SKM-1 treated with dmso at 0.1 percent for 144 hours (cell line): ENCODE measurements at regions not wholly inside any gene's neighbourhood (a gene's known extent, or its start where the extent isn't known, plus 50 kb on each side); places are given as distances from the start of the nearest gene placed in this dataset.
A peak's percentile ranks its signal among the peaks of the same experiment; 100 is the strongest.

Experiments used
- DNase-seq: peaks from one replicate; lab custom pipeline; 2025; ENCODE audit not compliant: unreplicated experiment; lab: John Stamatoyannopoulos, UW

DNA sequence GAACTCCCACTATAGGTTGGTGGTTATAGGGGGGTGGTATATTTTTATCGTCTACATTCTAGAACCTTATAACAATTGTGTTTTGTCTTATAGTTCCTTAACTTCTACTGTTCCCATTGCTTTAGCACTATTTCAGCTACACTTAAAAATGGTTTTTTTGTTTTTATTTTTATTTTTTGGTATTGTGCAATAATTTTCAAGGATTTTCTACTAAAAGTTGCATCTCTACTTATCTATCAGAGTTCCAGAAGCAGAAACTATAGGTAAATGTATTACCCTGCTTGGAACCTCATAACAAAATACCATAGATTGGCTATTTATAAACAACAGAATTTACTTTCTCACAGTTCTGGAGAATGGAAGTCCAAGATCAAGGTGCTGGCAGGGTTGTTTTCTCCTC lies 981.6 kb upstream of the CNTNAP5 start:
- DNase-seq: no peak

DNA sequence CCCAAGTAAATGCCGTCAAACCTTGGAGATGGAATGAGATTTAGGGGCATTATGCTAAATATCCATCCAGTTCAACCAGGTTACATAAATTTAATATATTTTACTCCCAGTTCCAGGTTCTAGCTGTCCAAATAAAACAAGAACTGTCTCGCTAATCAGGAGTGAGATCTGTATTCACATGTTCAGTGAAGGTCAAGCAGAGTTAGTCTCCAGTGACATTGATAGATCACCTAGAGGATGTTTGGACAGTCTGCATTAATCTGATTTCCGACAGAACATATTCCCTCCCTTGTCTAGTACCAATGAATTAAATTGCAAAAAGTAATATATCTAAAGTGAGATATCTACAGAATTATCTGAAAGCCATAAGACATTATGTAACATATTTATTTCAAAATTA lies 979.4 kb upstream of the CNTNAP5 start:
- DNase-seq: no peak

DNA sequence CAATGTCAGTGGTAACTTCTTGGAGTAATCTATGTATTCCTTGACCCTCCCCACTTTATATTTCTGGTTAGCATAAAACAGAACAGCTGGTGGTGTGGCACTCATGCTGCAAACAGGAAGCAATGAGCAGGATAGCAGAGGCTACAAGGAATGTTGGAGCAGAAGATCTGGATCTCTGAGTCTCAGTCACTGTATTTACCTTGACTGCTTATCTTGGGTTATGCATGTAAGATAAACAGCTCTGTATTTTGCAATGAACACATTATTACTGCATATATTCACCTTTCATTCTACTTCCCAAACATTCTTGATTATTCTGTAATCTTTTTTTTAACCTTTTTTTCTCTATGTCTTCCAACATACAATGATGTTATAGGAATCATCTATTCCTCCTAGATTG lies 977.9 kb upstream of the CNTNAP5 start:
- DNase-seq: no peak

DNA sequence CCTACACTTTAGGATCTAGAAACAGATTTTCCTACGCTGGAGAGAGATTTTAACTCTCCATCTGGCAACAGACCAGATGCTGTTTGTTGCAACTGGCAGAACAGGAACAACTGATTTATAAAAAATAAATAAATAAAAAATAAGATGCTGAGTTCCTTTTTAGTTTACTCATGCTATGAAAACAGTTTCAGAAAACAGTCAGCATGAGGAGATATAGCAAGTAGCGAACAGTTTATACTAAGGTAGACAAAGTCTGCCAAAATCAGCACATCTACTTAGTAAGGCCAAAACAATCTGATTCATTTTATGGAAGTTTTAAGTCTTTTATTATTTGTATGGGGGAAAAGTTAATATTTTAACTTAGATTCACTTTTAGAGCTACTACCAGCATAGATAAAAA lies 974.0 kb upstream of the CNTNAP5 start:
- no peak for DNase-seq

DNA sequence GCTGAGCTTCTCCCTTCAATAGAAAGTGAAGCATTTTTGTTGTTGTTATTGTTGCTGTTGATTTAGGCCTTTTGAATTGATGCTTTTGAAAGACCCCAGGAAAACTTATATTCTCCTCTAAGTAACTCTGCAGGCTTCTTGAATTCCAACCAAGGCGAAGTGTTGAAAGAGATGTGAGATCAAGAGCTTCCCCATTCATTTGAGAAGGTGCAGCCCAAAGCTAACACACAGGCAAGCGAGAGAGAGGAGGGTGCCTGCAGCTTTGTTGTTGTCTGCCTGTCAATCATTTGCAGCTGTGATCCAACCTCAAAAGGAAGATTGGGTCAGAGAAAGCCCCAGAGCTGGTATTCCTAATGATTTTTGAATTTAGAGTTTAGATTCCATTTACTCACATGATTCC lies 963.6 kb upstream of the CNTNAP5 start:
- DNase-seq: no peak

DNA sequence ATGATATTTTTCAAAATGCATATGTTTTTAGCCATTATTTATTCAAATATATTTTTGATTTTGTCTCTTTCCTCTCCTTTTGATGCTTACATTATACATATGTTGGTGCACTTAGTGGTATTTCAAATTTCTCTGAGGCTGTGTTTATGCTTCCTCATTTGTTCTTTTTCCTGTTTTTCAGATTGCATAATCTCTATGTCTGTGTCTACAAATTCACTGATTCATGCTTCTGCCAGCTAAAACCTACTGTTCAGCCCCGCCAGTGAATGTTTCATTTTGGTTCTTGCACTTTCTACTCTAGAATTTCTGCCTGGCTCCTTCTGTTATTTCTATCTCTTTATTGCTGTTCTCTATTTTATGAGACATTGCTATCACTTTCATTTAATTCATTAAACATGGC lies 951.7 kb upstream of the CNTNAP5 start:
- peak; percentile 85 for DNase-seq

DNA sequence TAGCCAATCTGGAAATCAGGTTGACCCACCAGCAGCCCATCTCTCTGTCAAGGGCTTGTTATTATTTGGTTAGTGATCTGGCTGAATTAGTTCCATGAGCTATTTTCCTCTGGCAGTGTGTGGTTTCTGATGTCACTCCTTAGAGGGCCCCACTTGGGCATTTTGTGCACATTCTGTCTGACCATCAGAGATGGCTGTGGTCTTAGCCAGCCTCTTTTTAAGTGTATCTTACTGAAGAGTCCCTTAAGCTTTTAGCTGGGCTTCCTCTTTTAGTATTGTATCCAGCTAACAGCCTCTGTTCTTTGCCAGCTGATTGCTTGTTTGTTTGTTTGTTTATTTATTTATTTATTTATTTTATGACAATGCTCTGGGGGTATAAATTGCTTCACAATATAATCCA lies 951.1 kb upstream of the CNTNAP5 start:
- peak; percentile 40 for DNase-seq

DNA sequence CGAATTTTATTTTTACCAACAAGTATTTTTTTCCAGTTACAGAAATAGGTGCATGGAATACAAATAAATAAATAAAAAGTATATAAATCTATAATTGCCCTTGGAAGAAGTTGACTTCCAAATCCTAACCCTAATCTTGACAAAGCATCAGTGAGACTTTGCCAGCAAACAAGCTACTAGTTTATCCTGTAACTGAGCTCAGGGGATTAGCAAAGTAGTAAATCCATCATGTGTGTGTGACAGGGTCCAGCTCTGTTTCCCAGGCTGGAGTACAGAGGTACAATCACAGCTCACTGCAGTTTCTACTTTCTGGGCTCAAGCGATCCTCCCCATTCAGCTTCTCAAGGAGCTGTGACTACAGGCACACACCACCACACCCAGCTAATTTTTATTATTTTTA lies 948.0 kb upstream of the CNTNAP5 start:
- no peak for DNase-seq

DNA sequence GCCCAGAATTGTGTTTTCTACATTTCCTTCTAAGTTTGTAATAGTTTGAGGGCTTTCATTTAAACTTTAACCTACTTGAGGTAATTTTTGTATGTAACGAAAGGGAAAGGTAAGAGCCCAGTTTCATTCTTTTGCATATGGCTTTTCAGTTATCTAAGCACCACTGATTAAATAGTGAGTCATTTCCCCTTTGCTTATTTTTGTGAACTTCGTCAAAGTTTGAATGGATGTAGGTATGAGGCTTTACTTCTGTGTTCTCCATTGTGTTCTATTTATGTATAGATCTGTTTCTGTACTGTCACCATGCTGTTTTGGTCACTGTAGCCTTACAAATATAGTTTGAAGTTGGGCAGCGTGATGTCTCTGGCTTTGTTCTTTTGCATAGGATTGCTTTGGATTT lies 944.8 kb upstream of the CNTNAP5 start:
- no peak for DNase-seq

DNA sequence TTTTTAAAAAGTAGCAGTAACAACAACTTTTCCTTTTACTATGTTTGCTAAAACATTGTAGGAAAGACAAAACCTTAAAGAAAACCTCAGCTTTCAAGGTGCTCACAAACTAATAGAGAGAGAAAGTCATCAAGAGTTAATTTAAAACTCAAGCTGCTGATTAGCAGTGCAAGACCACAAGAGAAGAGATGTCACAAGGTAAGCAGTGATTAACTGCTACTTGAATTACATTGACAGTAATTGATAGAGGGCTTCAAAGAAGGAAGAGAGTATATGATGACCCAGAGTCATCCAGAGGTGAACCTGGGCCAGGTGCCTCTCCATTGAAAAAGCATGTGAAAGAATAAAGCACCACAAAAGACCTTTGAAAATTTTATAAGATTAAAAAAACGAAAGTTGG lies 939.6 kb upstream of the CNTNAP5 start:
- DNase-seq: no peak

DNA sequence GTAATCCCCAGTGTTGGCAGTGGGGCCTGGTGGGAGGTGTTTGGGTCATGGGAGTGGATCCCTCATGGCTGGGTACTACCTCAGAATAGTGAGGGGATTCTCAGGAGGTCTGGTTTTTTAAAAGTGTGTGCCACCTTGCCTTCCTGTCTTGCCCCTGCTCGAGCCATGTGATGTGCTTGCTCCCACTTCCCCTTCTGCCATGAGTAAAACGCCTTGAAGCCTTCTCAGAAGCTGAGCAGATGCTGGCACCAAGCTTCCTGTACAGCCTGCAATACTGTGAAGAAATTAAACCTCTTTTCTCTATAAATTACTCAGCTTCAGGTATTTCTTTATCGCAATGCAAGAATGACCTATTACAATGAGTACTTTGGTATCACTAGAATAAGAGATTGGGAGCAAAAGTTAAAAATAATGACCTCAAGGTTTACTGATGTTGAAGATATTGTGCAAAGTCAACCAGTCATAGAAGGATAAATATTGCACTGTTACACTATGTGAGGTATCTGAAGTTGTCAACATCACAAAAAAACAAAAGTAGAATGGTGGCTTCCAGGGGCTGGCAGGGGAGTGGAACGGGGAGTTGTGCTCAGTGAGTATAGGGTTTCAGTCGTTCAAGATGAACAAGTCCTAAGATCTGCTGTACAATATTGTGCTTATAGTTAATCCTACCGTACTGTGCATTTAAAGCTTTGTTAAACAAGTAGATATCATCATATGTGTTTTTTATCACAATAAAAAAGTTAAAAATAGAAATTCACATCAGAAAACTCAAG lies 938.3 kb upstream of the CNTNAP5 start:
- DNase-seq: peak; percentile 3

DNA sequence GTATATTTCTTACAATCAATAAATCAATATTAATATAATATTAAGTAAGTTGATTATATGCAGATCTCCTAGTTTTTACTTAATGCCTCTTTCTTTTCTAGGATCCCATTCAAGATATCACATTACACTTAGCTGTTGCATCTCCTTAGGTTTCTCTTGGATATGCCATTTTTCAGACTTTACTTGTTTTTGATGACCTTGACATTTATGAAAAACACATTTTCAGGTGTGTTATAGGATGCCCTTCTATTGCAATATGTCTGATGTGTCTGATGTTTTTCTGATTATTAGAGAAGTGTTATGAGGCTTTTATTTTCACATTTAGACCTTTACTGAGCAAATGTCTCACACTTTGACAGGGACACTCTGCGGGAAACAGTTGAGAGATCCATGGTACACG lies 933.6 kb upstream of the CNTNAP5 start:
- no peak for DNase-seq

DNA sequence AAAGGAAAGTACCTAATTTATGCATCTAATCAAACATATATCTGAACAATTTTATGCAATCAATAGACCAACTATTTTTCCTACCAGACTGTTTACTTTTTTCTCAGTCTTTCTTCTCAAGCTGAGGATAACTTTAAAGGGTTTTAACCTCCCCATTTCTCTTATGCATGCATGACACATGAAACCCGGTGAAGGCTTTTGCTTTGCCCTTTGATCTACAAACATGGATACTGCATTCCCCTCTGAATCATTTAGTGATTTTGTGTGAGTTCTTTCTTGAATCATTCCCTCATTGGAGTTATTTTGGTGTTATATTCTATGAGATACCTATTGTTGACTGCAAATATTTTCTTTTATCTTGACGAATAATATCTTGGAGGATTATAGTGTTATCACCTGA lies 931.9 kb upstream of the CNTNAP5 start:
- DNase-seq: no peak

DNA sequence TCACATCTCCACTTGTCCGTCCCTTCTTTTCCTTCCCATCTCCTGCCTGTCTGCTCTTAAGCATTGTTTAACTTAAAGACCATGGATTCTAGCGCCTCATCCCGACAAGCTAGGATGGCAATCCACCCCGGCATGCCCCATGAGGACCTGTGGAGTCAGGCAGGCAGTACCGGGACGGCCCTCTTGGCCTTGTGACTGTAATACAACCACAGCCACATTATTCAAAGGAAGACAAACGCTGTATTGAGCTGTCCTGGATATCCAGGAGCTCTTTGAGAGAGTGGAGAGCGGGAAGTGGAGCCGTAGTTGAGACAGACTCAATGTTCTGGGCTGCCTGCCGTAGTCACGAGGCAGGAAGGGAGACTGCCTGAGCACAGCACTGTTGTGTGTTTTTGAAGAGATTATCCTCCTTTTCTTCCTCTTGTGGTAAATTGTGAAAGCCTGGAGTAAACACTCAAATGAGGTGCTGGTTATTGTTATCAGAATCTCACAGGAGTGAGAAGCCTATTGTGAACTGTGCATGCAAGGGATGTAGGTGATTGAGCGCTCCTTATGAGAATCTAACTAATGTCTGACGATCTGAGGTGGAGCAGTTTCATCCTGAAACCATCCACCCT lies 929.8 kb upstream of the CNTNAP5 start:
- DNase-seq: no peak

DNA sequence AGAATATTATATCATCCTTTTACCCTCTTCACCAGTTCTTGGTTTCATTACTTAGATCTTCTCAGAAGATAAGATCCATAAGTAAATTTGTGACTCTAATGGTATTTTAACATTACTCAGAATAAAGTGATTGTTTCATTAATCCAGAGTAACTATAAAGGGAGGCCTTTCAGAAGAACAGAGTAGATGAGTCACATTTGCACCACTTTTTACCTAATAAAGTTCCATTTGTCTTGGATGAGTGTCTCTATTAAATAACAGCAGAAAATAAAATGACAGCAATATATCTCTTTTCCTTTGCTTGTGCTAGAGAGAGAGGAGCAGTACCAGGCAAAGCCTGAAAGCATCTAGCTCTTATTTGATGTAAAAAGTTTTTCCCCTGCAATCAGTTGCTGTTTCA lies 926.5 kb upstream of the CNTNAP5 start:
- no peak for DNase-seq

DNA sequence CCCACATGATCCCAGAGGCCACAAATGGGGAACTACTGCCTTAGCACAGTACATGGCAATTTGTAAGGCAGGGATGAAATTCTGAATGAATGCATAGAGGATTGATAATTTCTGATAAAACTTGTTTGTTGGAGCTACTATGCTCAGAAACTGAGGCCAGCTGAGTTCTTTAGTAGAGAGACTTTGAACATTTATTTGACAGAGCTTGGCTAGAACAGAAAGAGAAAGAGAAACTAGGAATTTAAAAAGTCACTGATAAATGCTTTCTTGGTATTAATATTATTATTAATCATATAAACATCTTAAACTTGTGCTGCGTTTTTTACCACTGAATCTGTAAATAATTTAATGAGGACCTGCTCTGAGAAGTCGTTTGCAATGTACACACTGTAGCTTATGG lies 923.7 kb upstream of the CNTNAP5 start:
- no peak for DNase-seq

DNA sequence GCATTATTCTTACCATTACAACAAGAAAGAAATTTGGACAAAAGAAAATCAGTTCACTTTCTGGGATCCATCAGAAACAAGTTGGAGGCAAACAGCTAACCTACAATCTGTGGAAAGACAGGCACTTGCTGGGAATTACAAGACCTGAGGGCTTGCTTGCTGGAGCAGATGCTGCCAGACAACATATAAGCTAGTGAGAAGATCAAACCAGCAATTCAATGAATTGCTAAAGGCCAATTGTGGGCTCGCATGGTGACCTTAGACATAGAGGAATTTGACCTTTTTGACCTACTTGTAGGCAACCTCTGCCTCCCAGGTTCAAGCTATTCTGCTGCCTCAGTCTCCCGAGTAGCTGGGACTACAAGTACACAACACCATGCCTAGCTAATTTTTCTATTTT lies 921.2 kb upstream of the CNTNAP5 start:
- no peak for DNase-seq

DNA sequence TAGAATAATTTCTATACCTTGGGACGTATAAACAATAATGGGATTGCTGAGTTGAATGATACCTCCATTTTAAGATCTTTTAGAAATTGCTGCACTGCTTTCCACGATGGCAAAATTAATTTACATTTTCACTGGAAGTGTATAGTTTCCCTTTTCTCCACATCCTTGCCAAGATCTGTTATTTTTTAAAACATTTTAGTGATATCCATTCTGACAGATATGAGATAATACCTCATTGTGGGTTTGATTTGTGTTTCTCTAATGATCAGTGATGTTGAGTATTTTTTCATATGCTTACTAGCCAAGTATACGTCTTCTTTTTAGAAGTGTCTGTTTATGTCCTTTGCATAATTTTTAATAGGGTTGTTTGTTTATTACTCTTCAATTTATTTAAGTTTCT lies 908.5 kb upstream of the CNTNAP5 start:
- DNase-seq: no peak

DNA sequence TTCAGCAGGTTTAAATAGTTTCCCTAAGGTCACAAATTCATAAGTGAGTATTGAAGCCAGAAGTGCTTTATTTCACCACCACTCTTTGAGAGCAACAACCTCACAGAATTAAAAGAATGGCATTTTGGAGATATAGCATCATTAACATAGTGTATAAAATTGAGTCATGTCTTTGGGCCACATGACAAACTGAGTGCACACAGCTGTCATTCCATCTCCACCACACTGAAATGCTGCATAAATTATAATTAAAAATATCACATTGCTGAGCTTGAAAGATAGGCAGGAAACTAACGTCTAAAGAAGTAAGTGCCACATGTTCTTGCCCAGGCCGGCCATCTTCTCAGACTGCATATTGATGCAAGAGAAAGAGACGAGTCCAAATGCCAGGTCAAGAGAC lies 897.9 kb upstream of the CNTNAP5 start:
- DNase-seq: no peak

DNA sequence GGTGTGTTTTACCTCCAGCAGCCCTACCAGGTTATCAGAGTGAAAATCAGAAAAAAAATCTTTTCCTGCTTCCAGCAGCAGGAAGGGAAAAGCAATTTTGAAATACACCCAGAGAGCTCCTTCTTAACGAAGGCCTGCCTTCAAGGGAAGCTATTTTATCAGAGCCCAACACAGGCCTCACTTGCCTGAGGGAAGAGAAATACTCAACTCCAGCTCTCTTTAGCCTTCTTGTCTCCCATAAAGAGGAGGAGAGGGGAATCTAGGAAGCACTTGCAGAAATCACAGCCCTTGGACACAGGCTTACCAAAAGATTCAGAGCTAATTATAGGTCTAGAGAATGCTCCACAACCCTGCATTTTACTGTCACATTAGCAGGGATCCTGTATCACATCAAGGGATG lies 896.1 kb upstream of the CNTNAP5 start:
- no peak for DNase-seq

DNA sequence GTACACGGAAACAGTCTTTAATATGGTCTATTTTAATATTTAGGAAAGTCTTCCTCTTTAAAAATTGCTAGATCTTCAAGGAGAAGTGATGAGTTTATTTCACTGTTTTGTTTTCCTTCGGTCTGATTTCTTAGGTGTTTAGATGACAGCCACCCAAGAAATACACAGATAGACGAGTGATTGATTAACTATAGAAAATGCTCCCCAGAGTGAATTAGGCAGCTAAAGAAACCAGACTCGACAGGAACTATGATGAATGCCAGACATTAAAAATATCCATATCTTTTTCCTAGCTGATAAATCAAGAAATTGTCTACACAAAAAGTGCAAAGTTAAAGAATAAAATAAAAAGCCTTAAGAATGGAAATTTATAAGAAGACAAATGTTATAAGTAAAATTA lies 888.7 kb upstream of the CNTNAP5 start:
- no peak for DNase-seq

DNA sequence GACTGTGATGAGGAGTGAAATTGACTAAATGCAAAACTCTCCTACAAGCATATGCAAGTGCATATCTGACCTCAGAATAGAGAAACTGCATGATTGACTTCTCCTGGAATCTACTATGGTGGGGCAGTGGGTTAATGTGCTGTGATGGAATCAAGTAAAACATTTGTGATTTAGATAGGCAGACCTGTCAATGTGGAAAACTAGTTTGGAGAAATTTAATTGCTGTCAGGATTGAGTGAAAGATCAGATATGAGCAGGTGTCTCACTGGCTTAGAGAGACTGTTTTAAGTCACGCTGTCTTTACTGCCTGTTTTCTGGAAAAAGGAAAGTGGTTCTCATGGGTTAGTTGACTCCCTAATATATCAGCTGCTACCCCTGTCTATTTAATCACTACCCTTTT lies 881.0 kb upstream of the CNTNAP5 start:
- DNase-seq: no peak

DNA sequence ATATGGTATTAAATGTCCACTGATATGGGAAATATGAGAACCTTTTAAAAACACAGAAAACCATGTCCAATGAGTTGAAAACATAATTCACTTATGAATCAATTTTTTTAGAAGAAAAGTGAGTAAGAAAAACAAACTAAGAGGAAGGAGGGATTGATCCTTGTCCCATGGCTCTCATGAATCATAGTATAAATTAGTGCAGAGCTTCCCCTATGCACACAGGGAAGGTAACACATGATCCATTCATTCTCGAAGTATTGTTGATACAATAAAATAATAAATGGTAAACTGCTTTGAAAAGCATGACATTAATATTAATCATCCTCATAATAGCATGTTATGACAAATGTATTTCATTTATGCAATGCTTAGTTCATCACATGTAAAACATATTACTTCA lies 872.0 kb upstream of the CNTNAP5 start:
- no peak for DNase-seq
